ENCODE measurements at regions not wholly inside any gene's neighbourhood (a gene's known extent, or its start where the extent isn't known, plus 50 kb on each side); places are given as distances from the start of the nearest gene placed in this dataset.

DNA sequence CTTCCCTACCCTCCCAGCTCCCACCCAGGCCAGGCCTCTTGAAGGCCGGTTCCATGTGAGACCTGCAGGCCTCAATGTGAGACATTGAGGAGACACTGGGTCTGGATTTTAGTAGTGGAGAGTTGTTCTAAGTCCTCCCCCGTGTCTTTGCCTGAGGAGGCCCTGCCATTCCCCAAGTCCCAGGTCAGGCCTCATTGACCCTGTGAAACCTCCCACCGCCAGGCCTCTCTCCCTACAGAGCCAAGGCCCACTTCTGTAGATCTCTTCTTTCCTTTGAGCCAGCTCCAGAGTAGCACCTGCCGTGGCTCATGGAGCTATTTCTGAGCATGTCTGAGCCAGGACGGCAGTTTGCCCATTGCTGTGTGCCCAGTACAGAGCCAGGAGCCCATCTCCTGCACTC is 1419.6 kb downstream of the TBC1D22A start (continued):
- TF ChIP-seq SRF (IDR thresholded peaks at IDR 0.05; ENCODE audit: low read depth) (no peak), RAD21 (IDR thresholded peaks at IDR 0.05; ENCODE audit: low read depth) (no peak), YY1 (IDR thresholded peaks at IDR 0.05; ENCODE audit: extremely low read depth, insufficient replicate concordance, low read depth, low read length) (no peak), CEBPB (IDR thresholded peaks at IDR 0.05; ENCODE audit: low read depth) (no peak), SP1 (IDR thresholded peaks at IDR 0.05; ENCODE audit: low read depth) (no peak), CBX3 (IDR thresholded peaks at IDR 0.05; ENCODE audit: low read depth) (no peak), ZNF274 (IDR thresholded peaks at IDR 0.05; ENCODE audit: low read depth, low read length) (no peak)
- TF ChIP-seq, protein P1, sequence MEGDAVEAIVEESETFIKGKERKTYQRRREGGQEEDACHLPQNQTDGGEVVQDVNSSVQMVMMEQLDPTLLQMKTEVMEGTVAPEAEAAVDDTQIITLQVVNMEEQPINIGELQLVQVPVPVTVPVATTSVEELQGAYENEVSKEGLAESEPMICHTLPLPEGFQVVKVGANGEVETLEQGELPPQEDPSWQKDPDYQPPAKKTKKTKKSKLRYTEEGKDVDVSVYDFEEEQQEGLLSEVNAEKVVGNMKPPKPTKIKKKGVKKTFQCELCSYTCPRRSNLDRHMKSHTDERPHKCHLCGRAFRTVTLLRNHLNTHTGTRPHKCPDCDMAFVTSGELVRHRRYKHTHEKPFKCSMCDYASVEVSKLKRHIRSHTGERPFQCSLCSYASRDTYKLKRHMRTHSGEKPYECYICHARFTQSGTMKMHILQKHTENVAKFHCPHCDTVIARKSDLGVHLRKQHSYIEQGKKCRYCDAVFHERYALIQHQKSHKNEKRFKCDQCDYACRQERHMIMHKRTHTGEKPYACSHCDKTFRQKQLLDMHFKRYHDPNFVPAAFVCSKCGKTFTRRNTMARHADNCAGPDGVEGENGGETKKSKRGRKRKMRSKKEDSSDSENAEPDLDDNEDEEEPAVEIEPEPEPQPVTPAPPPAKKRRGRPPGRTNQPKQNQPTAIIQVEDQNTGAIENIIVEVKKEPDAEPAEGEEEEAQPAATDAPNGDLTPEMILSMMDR (IDR thresholded peaks at IDR 0.05 in 2 of 3, conservative IDR thresholded peaks at IDR 0.05 in 1 of 3; ENCODE audit: borderline replicate concordance in 1 of 3, insufficient read depth in 1 of 3, low read depth in 2 of 3, low read length in 2 of 3): no peak
- TF ChIP-seq, protein P2, sequence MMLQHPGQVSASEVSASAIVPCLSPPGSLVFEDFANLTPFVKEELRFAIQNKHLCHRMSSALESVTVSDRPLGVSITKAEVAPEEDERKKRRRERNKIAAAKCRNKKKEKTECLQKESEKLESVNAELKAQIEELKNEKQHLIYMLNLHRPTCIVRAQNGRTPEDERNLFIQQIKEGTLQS (IDR thresholded peaks at IDR 0.05): no peak

DNA sequence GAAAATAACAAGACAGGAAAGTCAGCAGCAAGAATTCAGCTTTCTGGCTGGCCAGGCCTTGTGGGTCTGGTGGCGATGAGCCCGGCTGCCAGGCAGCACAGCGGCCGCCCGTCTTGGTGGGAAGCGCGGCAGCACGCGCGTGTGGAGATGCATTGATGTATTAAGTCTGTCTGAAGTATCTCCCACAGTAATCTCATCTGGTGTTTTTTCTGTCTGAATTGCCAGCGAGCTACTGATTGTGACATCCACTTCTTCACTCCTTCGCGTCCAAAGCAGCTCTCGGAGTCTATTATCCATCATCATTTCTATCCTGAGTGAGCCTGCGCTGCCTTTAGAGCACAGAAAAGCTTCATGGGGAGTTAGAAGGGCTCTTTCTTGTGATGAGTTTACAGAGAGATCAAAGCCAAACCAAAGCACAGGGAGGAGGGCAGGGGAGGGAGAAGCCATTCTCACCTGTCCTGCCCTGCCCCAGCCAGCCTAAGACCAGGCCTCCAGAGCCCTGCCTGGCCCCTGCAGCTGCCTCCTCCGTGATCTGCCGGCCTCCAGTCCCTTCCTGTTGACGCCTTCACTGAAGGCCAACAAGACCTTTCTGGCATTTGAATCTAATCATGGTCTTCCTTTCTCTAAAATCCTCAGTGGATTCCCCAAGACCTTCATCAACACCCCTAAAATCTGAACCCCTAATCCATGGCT is 1419.0 kb downstream of the TBC1D22A start:
- no peaks in the 10 kb centered on the region for H4K20me1 ChIP-seq (ENCODE audit: insufficient read depth)
- H3K4me1 ChIP-seq (ENCODE audit: control insufficient read depth in 1 of 2, insufficient read depth in 2 of 2, low read length in 2 of 2): no peaks in the 10 kb centered on the region
- no peak overlapping the region for H3K9ac ChIP-seq (ENCODE audit: low read length)
- H3K9me3 ChIP-seq (ENCODE audit: control insufficient read depth in 1 of 2, insufficient read depth in 1 of 2, low read depth in 1 of 2, low read length in 2 of 2): no peaks in the 10 kb centered on the region; a peak in 1 of 4 replicates
- RAD21 ChIA-PET (ENCODE audit: low non-redundant PET in 1 of 2, low total read pairs in 2 of 2, uncharacterized antibody in 2 of 2, unreplicated experiment in 2 of 2): no interaction called here
- H3K27ac ChIP-seq (ENCODE audit: low read depth, low read length): no peak overlapping the region
- no TSS peak for BruUV-seq (replicated peaks)
- intact Hi-C loops (cut with micrococcal nuclease): no loop called here
- no peaks in the 10 kb centered on the region for H3K27me3 ChIP-seq (ENCODE audit: insufficient read depth, low read length)
- CTCF ChIA-PET: no interaction called here
- no peak overlapping the region for H3K4me2 ChIP-seq (ENCODE audit: low read length)
- ATAC-seq: no peak
- no peak overlapping the region for H3K4me3 ChIP-seq (replicated peaks in 1 of 2; ENCODE audit: low read depth in 1 of 2, low read length in 2 of 2)
- no peaks in the 10 kb centered on the region for H3K36me3 ChIP-seq (ENCODE audit: control insufficient read depth in 1 of 2, insufficient read depth in 2 of 2, low read length in 2 of 2)
- H3K79me2 ChIP-seq (ENCODE audit: insufficient read depth, low read length): no peaks in the 10 kb centered on the region
- H2AFZ ChIP-seq (ENCODE audit: low read depth, low read length, poor library complexity, severe bottlenecking): no peak overlapping the region
- TF ChIP-seq YY1 (IDR thresholded peaks at IDR 0.05; ENCODE audit: extremely low read depth, insufficient replicate concordance, low read depth, low read length) (no peak), CBX3 (IDR thresholded peaks at IDR 0.05; ENCODE audit: low read depth) (no peak), SIN3A (IDR thresholded peaks at IDR 0.05; ENCODE audit: low read depth) (no peak), FOSL1 (IDR thresholded peaks at IDR 0.05; ENCODE audit: low read depth) (no peak), EZH2phosphoT487 (IDR thresholded peaks at IDR 0.05; ENCODE audit: borderline replicate concordance) (no peak), ZFX (IDR thresholded peaks at IDR 0.05) (no peak), POLR2AphosphoS5 (IDR thresholded peaks at IDR 0.05; ENCODE audit: low read depth, low read length) (no peak), RAD21 (IDR thresholded peaks at IDR 0.05; ENCODE audit: low read depth) (no peak), SRF (IDR thresholded peaks at IDR 0.05; ENCODE audit: low read depth) (no peak), ZNF274 (IDR thresholded peaks at IDR 0.05; ENCODE audit: low read depth, low read length) (no peak)
- TF ChIP-seq, protein P1 (IDR thresholded peaks at IDR 0.05 in 2 of 3, conservative IDR thresholded peaks at IDR 0.05 in 1 of 3; ENCODE audit: borderline replicate concordance in 1 of 3, insufficient read depth in 1 of 3, low read depth in 2 of 3, low read length in 2 of 3): no peak
- TF ChIP-seq, protein P3, sequence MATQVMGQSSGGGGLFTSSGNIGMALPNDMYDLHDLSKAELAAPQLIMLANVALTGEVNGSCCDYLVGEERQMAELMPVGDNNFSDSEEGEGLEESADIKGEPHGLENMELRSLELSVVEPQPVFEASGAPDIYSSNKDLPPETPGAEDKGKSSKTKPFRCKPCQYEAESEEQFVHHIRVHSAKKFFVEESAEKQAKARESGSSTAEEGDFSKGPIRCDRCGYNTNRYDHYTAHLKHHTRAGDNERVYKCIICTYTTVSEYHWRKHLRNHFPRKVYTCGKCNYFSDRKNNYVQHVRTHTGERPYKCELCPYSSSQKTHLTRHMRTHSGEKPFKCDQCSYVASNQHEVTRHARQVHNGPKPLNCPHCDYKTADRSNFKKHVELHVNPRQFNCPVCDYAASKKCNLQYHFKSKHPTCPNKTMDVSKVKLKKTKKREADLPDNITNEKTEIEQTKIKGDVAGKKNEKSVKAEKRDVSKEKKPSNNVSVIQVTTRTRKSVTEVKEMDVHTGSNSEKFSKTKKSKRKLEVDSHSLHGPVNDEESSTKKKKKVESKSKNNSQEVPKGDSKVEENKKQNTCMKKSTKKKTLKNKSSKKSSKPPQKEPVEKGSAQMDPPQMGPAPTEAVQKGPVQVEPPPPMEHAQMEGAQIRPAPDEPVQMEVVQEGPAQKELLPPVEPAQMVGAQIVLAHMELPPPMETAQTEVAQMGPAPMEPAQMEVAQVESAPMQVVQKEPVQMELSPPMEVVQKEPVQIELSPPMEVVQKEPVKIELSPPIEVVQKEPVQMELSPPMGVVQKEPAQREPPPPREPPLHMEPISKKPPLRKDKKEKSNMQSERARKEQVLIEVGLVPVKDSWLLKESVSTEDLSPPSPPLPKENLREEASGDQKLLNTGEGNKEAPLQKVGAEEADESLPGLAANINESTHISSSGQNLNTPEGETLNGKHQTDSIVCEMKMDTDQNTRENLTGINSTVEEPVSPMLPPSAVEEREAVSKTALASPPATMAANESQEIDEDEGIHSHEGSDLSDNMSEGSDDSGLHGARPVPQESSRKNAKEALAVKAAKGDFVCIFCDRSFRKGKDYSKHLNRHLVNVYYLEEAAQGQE (IDR thresholded peaks at IDR 0.05; ENCODE audit: low read depth): no peak
- no peak for DNase-seq (ENCODE audit: low read depth, low spot score)
- POLR2A ChIA-PET: no interaction called here
- no peaks in the 10 kb centered on the region for H3K9me2 ChIP-seq (ENCODE audit: insufficient read depth)
